ENCODE measurements at regions not wholly inside any gene's neighbourhood (a gene's known extent, or its start where the extent isn't known, plus 50 kb on each side); places are given as distances from the start of the nearest gene placed in this dataset.
"Not testable (repeated sequence)": the region's sequence is repeated elsewhere in the genome, so short reads cannot be mapped to it uniquely, and the experiment has no call there.

GRCh38 chr5:71786337-71787055, 67.4 kb downstream of the CARTPT start:
- H3K4me3 ChIP-seq (ENCODE audit: low read depth, low read length): no peak overlapping the region
- TF ChIP-seq CTCF (IDR thresholded peaks at IDR 0.05; ENCODE audit: insufficient read depth, low read depth, low read length): no peak
- no peak for DNase-seq (ENCODE audit: low read depth)

GRCh38 chr5:71788794-71789193, 69.7 kb downstream of the CARTPT start:
- no peak for TF ChIP-seq CTCF (IDR thresholded peaks at IDR 0.05; ENCODE audit: insufficient read depth, low read depth, low read length)
- DNase-seq (ENCODE audit: low read depth): no peak

GRCh38 chr5:71789746-71790145, 70.7 kb downstream of the CARTPT start:
- DNase-seq (ENCODE audit: low read depth): no peak
- no peak for TF ChIP-seq CTCF (IDR thresholded peaks at IDR 0.05; ENCODE audit: insufficient read depth, low read depth, low read length)
- no peak overlapping the region for H3K4me3 ChIP-seq (ENCODE audit: low read depth, low read length)

More at GRCh38 chr5:71788794-71789193, 69.7 kb downstream of the CARTPT start:
- no peak overlapping the region for H3K4me3 ChIP-seq (ENCODE audit: low read depth, low read length)

- DNase-seq (ENCODE audit: low read depth): no peak
- TF ChIP-seq CTCF (IDR thresholded peaks at IDR 0.05; ENCODE audit: insufficient read depth, low read depth, low read length): no peak
These were observed 71.4 kb downstream of the CARTPT start for GRCh38 chr5:71790433-71790832.

GRCh38 chr5:71792041-71792440, 73.0 kb downstream of the CARTPT start:
- DNase-seq (ENCODE audit: low read depth); H3K4me3 ChIP-seq (ENCODE audit: low read depth, low read length): not testable (repeated sequence)

More at GRCh38 chr5:71790433-71790832, 71.4 kb downstream of the CARTPT start:
- no peak overlapping the region for H3K4me3 ChIP-seq (ENCODE audit: low read depth, low read length)

GRCh38 chr5:71794061-71794695, 75.1 kb downstream of the CARTPT start:
- no peak for TF ChIP-seq CTCF (IDR thresholded peaks at IDR 0.05; ENCODE audit: insufficient read depth, low read depth, low read length)
- H3K4me3 ChIP-seq (ENCODE audit: low read depth, low read length): no peak overlapping the region
- no peak for DNase-seq (ENCODE audit: low read depth)

GRCh38 chr5:71802673-71803072, 83.6 kb downstream of the CARTPT start:
- no peak overlapping the region for H3K4me3 ChIP-seq (ENCODE audit: low read depth, low read length)
- TF ChIP-seq CTCF (IDR thresholded peaks at IDR 0.05; ENCODE audit: insufficient read depth, low read depth, low read length): no peak
- DNase-seq (ENCODE audit: low read depth): no peak
